Loucy (cell line): ENCODE measurements at regions not wholly inside any gene's neighbourhood (a gene's known extent, or its start where the extent isn't known, plus 50 kb on each side); places are given as distances from the start of the nearest gene placed in this dataset.
A peak's percentile ranks its signal among the peaks of the same experiment; 100 is the strongest.

Experiments
- H2AFZ ChIP-seq: fragments of 200-600 bp; sonication (generic); 2 replicates; pipeline ENCODE4 v1.6.0; 2016; ENCODE audit warnings: antibody characterized with exemption, mild to moderate bottlenecking, low read length, moderate library complexity
- H3F3A ChIP-seq: fragments of 200-600 bp; 2 replicates; pipeline ENCODE4 v1.6.0; 2016; ENCODE audit warnings: antibody characterized with exemption, low read depth, mild to moderate bottlenecking
- H3K27me3 ChIP-seq: fragments of 200-600 bp; sonication (generic); 2 replicates; pipeline ENCODE4 v1.6.1; 2014; ENCODE audit warnings: low read length, mild to moderate bottlenecking; ENCODE audit not compliant: insufficient read depth, poor library complexity, severe bottlenecking
- H3K36me3 ChIP-seq: fragments of 200-600 bp; sonication (generic); 2 replicates; pipeline ENCODE4 v1.6.1; 2016; ENCODE audit warnings: low read length; ENCODE audit not compliant: insufficient read depth
- H3K4me1 ChIP-seq: fragments of 200-600 bp; sonication (generic); 2 replicates; pipeline ENCODE4 v1.5.1; 2014; ENCODE audit warnings: low read length, mild to moderate bottlenecking; ENCODE audit not compliant: insufficient read depth, poor library complexity, severe bottlenecking
- H3K4me2 ChIP-seq: fragments of 200-600 bp; sonication (generic); 2 replicates; pipeline ENCODE4 v1.6.0; 2014; ENCODE audit warnings: antibody characterized with exemption, low read length, low read depth, mild to moderate bottlenecking; ENCODE audit not compliant: poor library complexity, severe bottlenecking
- H3K4me3 ChIP-seq: fragments of 200-600 bp; sonication (generic); 2 replicates; pipeline ENCODE4 v1.5.1; 2014; ENCODE audit warnings: low read length, mild to moderate bottlenecking, mixed read lengths; ENCODE audit not compliant: poor library complexity, severe bottlenecking
- H3K79me2 ChIP-seq: fragments of 200-600 bp; sonication (generic); 2 replicates; pipeline ENCODE4 v1.6.1; 2014; ENCODE audit warnings: low read length; ENCODE audit not compliant: insufficient read depth
- H3K9ac ChIP-seq: fragments of 200-600 bp; sonication (generic); 2 replicates; pipeline ENCODE4 v1.6.0; 2014; ENCODE audit warnings: mild to moderate bottlenecking, low read depth, low read length, moderate library complexity; ENCODE audit not compliant: poor library complexity, severe bottlenecking
- H3K9me2 ChIP-seq: fragments of 200-600 bp; sonication (generic); replicated peaks from 2 replicates; pipeline ENCODE4 v1.6.1; 2016; ENCODE audit warnings: low read depth, low read length, mixed read lengths
- H3K9me3 ChIP-seq: fragments of 200-600 bp; sonication (generic); 2 replicates; pipeline ENCODE4 v1.6.1; 2014; ENCODE audit warnings: mild to moderate bottlenecking, antibody characterized with exemption, low read length, low read depth; ENCODE audit not compliant: insufficient read depth
- H4K20me1 ChIP-seq: fragments of 200-600 bp; sonication (generic); 2 replicates; pipeline ENCODE4 v1.6.0; 2014; ENCODE audit warnings: antibody characterized with exemption, low read length, mild to moderate bottlenecking; ENCODE audit not compliant: insufficient read depth, poor library complexity, severe bottlenecking
- CTCF ChIP-seq: fragments of 200-600 bp; sonication (generic); conservative IDR thresholded peaks from 2 replicates; pipeline ENCODE4 v1.5.1; 2014; ENCODE audit warnings: mild to moderate bottlenecking, antibody characterized with exemption, low read length
- EZH2phosphoT487 ChIP-seq: fragments of 200-600 bp; IDR thresholded peaks from 2 replicates; pipeline ENCODE4 v1.6.1; 2018; ENCODE audit warnings: antibody characterized with exemption, mild to moderate bottlenecking, moderate library complexity, borderline replicate concordance

GRCh38 chr2:12534646-12535263 lies 182.0 kb upstream of the TRIB2 start:
- Histone ChIP-seq H3K9me2 (no peaks in the 10 kb centered on the region), H3F3A (no peaks in the 10 kb centered on the region), H3K79me2 (no peaks in the 10 kb centered on the region), H3K4me2 (no peak overlapping the region), H3K4me1 (peaks cover 15% of the 10 kb centered on the region), H3K9me3 (no peaks in the 10 kb centered on the region), H2AFZ (0 out of 2 replicates have a peak overlapping the region, but pooled peaks have one; percentile 31), H3K36me3 (no peaks in the 10 kb centered on the region), H3K27me3 (no peaks in the 10 kb centered on the region), H4K20me1 (no peaks in the 10 kb centered on the region), H3K9ac (no peak overlapping the region), H3K4me3 (no peak overlapping the region)
- TF ChIP-seq CTCF (no peak), EZH2phosphoT487 (no peak)

- H3K27me3 ChIP-seq = no peaks in the 10 kb centered on the region
- H3K36me3 ChIP-seq = no peaks in the 10 kb centered on the region
- no peak overlapping the region for H3K4me3 ChIP-seq
- H3K4me1 ChIP-seq = peaks cover 15% of the 10 kb centered on the region
- no peak for TF ChIP-seq CTCF
- no peak overlapping the region for H2AFZ ChIP-seq
- H3K9me2 ChIP-seq = no peaks in the 10 kb centered on the region
- H3F3A ChIP-seq = no peaks in the 10 kb centered on the region
- no peaks in the 10 kb centered on the region for H4K20me1 ChIP-seq
- no peak overlapping the region for H3K4me2 ChIP-seq
- no peak overlapping the region for H3K9ac ChIP-seq
- H3K79me2 ChIP-seq = no peaks in the 10 kb centered on the region
- no peaks in the 10 kb centered on the region for H3K9me3 ChIP-seq
Measured at GRCh38 chr2:12536976-12537375, 179.8 kb upstream of the TRIB2 start.

DNA sequence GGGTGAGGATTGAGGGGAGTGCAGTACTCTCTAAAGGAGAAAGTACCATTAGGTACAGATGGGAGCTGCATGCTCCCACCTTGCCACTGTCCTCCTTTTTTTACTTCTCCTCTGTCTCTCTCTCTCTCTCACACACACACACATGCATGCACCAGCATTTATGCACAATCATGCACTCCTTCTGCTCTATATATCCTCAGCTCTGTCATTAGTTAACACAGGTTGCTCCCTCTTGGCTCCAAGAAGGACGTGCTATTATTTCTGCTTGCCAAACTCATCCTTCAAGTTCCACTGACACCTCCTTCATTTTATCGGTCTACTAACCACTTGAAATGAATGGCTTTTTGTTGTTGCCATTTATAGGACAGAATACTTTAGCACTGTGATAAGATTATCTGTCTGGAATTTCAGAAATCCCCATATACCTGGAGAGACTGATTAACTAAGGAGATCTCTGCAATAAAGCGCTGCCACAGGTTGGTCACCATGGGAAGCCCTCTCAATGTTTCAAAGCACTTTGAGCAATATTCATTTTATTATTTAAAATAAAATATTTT lies 178.5 kb upstream of the TRIB2 start:
- H3K4me1 ChIP-seq = peaks cover 10% of the 10 kb centered on the region
- no peaks in the 10 kb centered on the region for H3K79me2 ChIP-seq
- H3K27me3 ChIP-seq = no peaks in the 10 kb centered on the region
- H4K20me1 ChIP-seq = no peaks in the 10 kb centered on the region
- no peak overlapping the region for H3K4me3 ChIP-seq
- H3K9me2 ChIP-seq = no peaks in the 10 kb centered on the region
- no peaks in the 10 kb centered on the region for H3K36me3 ChIP-seq
- no peaks in the 10 kb centered on the region for H3K9me3 ChIP-seq
- no peaks in the 10 kb centered on the region for H3F3A ChIP-seq
- H3K4me2 ChIP-seq = no peak overlapping the region
- H2AFZ ChIP-seq = no peak overlapping the region
- no peak overlapping the region for H3K9ac ChIP-seq
- TF ChIP-seq CTCF (no peak), EZH2phosphoT487 (no peak)
